ENCODE measurements at regions not wholly inside any gene's neighbourhood (a gene's known extent, or its start where the extent isn't known, plus 50 kb on each side); places are given as distances from the start of the nearest gene placed in this dataset.

DNA sequence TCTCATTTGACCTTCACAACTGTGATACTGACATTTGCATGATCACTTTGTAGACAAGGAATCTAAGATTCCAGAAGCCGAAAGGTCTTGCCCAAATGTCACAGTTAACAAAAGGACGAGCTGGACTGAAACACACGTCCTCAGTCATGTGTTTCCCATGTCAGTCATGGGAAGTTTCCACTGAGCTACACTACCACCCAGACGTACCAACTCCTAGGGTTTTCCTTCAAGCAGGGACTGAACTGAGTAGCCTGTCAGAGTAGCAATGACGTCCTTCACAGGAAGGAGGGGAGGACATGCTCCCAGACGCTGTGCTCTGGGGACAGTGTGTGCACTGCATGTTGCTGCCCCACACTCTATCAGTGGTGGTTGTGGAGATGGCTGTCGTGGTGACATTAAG lies 215.8 kb upstream of the SMLR1 start:
- no peak overlapping the region for H3K9ac ChIP-seq (ENCODE audit: low read length)
- Mint-ChIP-seq H3K4me1 (no peaks in the 10 kb centered on the region), H3K27me3 (no peaks in the 10 kb centered on the region), H3K9me3 (ENCODE audit: insufficient read depth) (peaks cover 3% of the 10 kb centered on the region), H3K27ac (no peak overlapping the region), H3K4me3 (no peak overlapping the region)
- H3K79me2 ChIP-seq (ENCODE audit: control insufficient read depth, insufficient read depth, low read length), result no peaks in the 10 kb centered on the region
- H3K27me3 ChIP-seq (replicated peaks in 1 of 4; ENCODE audit: control extremely low read depth in 1 of 4, control insufficient read depth in 3 of 4, insufficient read depth in 4 of 4, low read length in 3 of 4), result no peaks in the 10 kb centered on the region
- POLR2A ChIA-PET, result no interaction called here
- H2AFZ ChIP-seq (ENCODE audit: insufficient read depth, low read depth, low read length, poor library complexity, severe bottlenecking), result no peak overlapping the region
- no peak for ATAC-seq (ENCODE audit: low read depth)
- H3K36me3 ChIP-seq (replicated peaks in 1 of 2; ENCODE audit: control extremely low read depth in 1 of 2, control insufficient read depth in 1 of 2, extremely low read depth in 1 of 2, insufficient read depth in 2 of 2, low read length in 1 of 2), result no peaks in the 10 kb centered on the region
- DNase-seq, result no peak
- H3K4me3 ChIP-seq (ENCODE audit: control extremely low read depth in 1 of 5, extremely low read depth in 1 of 5, insufficient read depth in 1 of 5, low read depth in 2 of 5, low read length in 4 of 5), result no peak overlapping the region
- CTCF ChIA-PET, result no interaction called here
- H3K4me1 ChIP-seq (ENCODE audit: control insufficient read depth in 2 of 2, insufficient read depth in 2 of 2, low read length in 2 of 2), result no peaks in the 10 kb centered on the region
- no peaks in the 10 kb centered on the region for H4K20me1 ChIP-seq (ENCODE audit: control insufficient read depth, insufficient read depth, low read length, poor library complexity, severe bottlenecking)
- no peak overlapping the region for H3K4me2 ChIP-seq (replicated peaks; ENCODE audit: low read depth, low read length, poor library complexity, severe bottlenecking)
- TF ChIP-seq, protein P1, sequence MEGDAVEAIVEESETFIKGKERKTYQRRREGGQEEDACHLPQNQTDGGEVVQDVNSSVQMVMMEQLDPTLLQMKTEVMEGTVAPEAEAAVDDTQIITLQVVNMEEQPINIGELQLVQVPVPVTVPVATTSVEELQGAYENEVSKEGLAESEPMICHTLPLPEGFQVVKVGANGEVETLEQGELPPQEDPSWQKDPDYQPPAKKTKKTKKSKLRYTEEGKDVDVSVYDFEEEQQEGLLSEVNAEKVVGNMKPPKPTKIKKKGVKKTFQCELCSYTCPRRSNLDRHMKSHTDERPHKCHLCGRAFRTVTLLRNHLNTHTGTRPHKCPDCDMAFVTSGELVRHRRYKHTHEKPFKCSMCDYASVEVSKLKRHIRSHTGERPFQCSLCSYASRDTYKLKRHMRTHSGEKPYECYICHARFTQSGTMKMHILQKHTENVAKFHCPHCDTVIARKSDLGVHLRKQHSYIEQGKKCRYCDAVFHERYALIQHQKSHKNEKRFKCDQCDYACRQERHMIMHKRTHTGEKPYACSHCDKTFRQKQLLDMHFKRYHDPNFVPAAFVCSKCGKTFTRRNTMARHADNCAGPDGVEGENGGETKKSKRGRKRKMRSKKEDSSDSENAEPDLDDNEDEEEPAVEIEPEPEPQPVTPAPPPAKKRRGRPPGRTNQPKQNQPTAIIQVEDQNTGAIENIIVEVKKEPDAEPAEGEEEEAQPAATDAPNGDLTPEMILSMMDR (IDR thresholded peaks at IDR 0.05), result no peak
- no peak for TF ChIP-seq EZH2 (IDR thresholded peaks at IDR 0.05; ENCODE audit: borderline replicate concordance, insufficient read depth, low read depth, low read length, poor library complexity, severe bottlenecking)
- H3K9me3 ChIP-seq (ENCODE audit: control extremely low read depth in 1 of 3, control insufficient read depth in 2 of 3, insufficient read depth in 1 of 3, low read length in 2 of 3), result no peaks in the 10 kb centered on the region
- no peak overlapping the region for H3K27ac ChIP-seq (ENCODE audit: low read length in 2 of 2)
- intact Hi-C loops (cut with micrococcal nuclease), result no loop called here
- WGBS (ENCODE audit: insufficient coverage), result 94% methylated on average over 3 of the region's 7 CpGs

DNA sequence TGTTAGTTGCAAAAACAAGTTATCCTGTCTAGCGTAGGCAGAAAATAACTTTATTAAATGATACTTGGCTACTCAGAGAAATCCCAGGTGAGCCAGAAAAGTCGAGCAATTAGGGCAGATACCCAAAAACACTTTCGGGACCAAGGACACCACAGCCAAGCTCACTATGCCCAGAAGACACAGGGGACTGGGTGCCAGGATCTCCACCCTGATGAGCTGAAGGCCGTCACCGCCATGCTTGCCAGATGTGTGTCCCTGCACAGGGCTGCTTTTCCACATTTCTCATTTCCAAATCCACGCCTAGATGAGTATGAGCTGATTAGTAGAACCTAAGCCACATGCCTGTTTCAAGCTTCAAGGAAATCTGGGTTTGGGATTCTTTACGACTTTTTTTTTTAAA lies 214.0 kb upstream of the SMLR1 start:
- ATAC-seq (ENCODE audit: low read depth), result no peak
- Mint-ChIP-seq H3K27ac (no peak overlapping the region), H3K4me3 (no peak overlapping the region), H3K27me3 (no peaks in the 10 kb centered on the region), H3K4me1 (no peaks in the 10 kb centered on the region), H3K9me3 (ENCODE audit: insufficient read depth) (peaks cover 3% of the 10 kb centered on the region)
- H3K9ac ChIP-seq (ENCODE audit: low read length), result no peak overlapping the region
- no peaks in the 10 kb centered on the region for H3K36me3 ChIP-seq (replicated peaks in 1 of 2; ENCODE audit: control extremely low read depth in 1 of 2, control insufficient read depth in 1 of 2, extremely low read depth in 1 of 2, insufficient read depth in 2 of 2, low read length in 1 of 2)
- intact Hi-C loops (cut with micrococcal nuclease), result no loop called here
- no peaks in the 10 kb centered on the region for H3K4me1 ChIP-seq (ENCODE audit: control insufficient read depth in 2 of 2, insufficient read depth in 2 of 2, low read length in 2 of 2)
- WGBS (ENCODE audit: insufficient coverage), result 98% methylated on average over 5 of the region's 7 CpGs
- H2AFZ ChIP-seq (ENCODE audit: insufficient read depth, low read depth, low read length, poor library complexity, severe bottlenecking), result no peak overlapping the region
- no peak for DNase-seq
- no peaks in the 10 kb centered on the region for H3K79me2 ChIP-seq (ENCODE audit: control insufficient read depth, insufficient read depth, low read length)
- no peaks in the 10 kb centered on the region for H4K20me1 ChIP-seq (ENCODE audit: control insufficient read depth, insufficient read depth, low read length, poor library complexity, severe bottlenecking)
- TF ChIP-seq, protein P1 (IDR thresholded peaks at IDR 0.05), result no peak
- TF ChIP-seq EZH2 (IDR thresholded peaks at IDR 0.05; ENCODE audit: borderline replicate concordance, insufficient read depth, low read depth, low read length, poor library complexity, severe bottlenecking), result no peak
- no peak overlapping the region for H3K4me3 ChIP-seq (ENCODE audit: control extremely low read depth in 1 of 5, extremely low read depth in 1 of 5, insufficient read depth in 1 of 5, low read depth in 2 of 5, low read length in 4 of 5)
- H3K4me2 ChIP-seq (replicated peaks; ENCODE audit: low read depth, low read length, poor library complexity, severe bottlenecking), result no peak overlapping the region
- H3K27me3 ChIP-seq (replicated peaks in 1 of 4; ENCODE audit: control extremely low read depth in 1 of 4, control insufficient read depth in 3 of 4, insufficient read depth in 4 of 4, low read length in 3 of 4), result no peaks in the 10 kb centered on the region
- H3K27ac ChIP-seq (ENCODE audit: low read length in 2 of 2), result no peak overlapping the region
- ChIA-PET CTCF (no interaction called here), POLR2A (no interaction called here)
- H3K9me3 ChIP-seq (ENCODE audit: control extremely low read depth in 1 of 3, control insufficient read depth in 2 of 3, insufficient read depth in 1 of 3, low read length in 2 of 3), result no peaks in the 10 kb centered on the region
